ENCODE measurements at regions not wholly inside any gene's neighbourhood (a gene's known extent, or its start where the extent isn't known, plus 50 kb on each side); places are given as distances from the start of the nearest gene placed in this dataset.

DNA sequence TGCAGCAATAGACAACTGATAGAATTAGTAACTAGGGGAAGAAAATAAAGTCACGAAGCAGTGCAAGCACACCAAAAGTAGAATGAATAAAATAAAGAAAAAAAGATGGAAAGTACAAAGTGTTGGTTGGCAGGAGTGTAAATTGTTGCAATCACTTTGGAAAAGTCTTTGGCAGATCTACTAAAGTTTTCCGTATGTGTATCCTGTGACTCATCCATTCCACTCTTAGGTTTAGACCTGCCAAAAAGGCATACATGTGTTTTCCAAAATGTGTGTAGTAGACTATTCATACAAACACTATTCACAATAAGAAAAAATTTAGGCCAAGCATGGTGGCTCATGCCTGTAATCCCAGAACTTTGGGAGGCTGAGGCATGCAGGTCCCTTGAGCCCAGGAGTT lies 282.1 kb upstream of the FSIP2 start:
- TF ChIP-seq, protein P1, sequence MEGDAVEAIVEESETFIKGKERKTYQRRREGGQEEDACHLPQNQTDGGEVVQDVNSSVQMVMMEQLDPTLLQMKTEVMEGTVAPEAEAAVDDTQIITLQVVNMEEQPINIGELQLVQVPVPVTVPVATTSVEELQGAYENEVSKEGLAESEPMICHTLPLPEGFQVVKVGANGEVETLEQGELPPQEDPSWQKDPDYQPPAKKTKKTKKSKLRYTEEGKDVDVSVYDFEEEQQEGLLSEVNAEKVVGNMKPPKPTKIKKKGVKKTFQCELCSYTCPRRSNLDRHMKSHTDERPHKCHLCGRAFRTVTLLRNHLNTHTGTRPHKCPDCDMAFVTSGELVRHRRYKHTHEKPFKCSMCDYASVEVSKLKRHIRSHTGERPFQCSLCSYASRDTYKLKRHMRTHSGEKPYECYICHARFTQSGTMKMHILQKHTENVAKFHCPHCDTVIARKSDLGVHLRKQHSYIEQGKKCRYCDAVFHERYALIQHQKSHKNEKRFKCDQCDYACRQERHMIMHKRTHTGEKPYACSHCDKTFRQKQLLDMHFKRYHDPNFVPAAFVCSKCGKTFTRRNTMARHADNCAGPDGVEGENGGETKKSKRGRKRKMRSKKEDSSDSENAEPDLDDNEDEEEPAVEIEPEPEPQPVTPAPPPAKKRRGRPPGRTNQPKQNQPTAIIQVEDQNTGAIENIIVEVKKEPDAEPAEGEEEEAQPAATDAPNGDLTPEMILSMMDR (IDR thresholded peaks at IDR 0.05), result no peak
- TF ChIP-seq EZH2 (IDR thresholded peaks at IDR 0.05), result no peak
